ENCODE measurements at regions not wholly inside any gene's neighbourhood (a gene's known extent, or its start where the extent isn't known, plus 50 kb on each side); places are given as distances from the start of the nearest gene placed in this dataset.

- H3K4me3 Mint-ChIP-seq = no peak overlapping the region
- WGBS (ENCODE audit: insufficient coverage) = no CpG with 5 or more reads among the region's 3 CpGs
Measured at GRCh38 chr1:177443003-177443402, 272.2 kb downstream of the BRINP2 start.

GRCh38 chr1:177442584-177442983 is 271.8 kb downstream of the BRINP2 start:
- intact Hi-C loops (cut with micrococcal nuclease) = no loop called here
- Histone ChIP-seq H3K9ac (ENCODE audit: low read length) (no peak overlapping the region), H3K79me2 (ENCODE audit: control insufficient read depth, insufficient read depth, low read length) (no peaks in the 10 kb centered on the region), H4K20me1 (ENCODE audit: control insufficient read depth, insufficient read depth, low read length, poor library complexity, severe bottlenecking) (no peaks in the 10 kb centered on the region), H3K36me3 (replicated peaks in 1 of 2; ENCODE audit: control extremely low read depth in 1 of 2, control insufficient read depth in 1 of 2, extremely low read depth in 1 of 2, insufficient read depth in 2 of 2, low read length in 1 of 2) (no peaks in the 10 kb centered on the region), H3K27ac (ENCODE audit: low read length in 2 of 2) (no peak overlapping the region), H3K27me3 (replicated peaks in 1 of 4; ENCODE audit: control extremely low read depth in 1 of 4, control insufficient read depth in 3 of 4, insufficient read depth in 4 of 4, low read length in 3 of 4) (no peaks in the 10 kb centered on the region), H3K4me3 (ENCODE audit: control extremely low read depth in 1 of 5, extremely low read depth in 1 of 5, insufficient read depth in 1 of 5, low read depth in 2 of 5, low read length in 4 of 5) (no peak overlapping the region), H3K4me1 (ENCODE audit: control insufficient read depth in 2 of 2, insufficient read depth in 2 of 2, low read length in 2 of 2) (no peaks in the 10 kb centered on the region), H3K9me3 (ENCODE audit: control extremely low read depth in 1 of 3, control insufficient read depth in 2 of 3, insufficient read depth in 1 of 3, low read length in 2 of 3) (peaks cover 0 to 3% (median 0%) of the 10 kb centered on the region in 3 donors), H2AFZ (ENCODE audit: insufficient read depth, low read depth, low read length, poor library complexity, severe bottlenecking) (no peak overlapping the region), H3K4me2 (replicated peaks; ENCODE audit: low read depth, low read length, poor library complexity, severe bottlenecking) (no peak overlapping the region)
- Mint-ChIP-seq H3K4me1 (no peaks in the 10 kb centered on the region), H3K9me3 (ENCODE audit: insufficient read depth) (no peaks in the 10 kb centered on the region), H3K27me3 (no peaks in the 10 kb centered on the region), H3K27ac (no peak overlapping the region), H3K4me3 (no peak overlapping the region)
- ChIA-PET CTCF (no interaction called here), POLR2A (no interaction called here)
- 71% methylated on average over 1 of the region's 6 CpGs for WGBS (ENCODE audit: insufficient coverage)
- DNase-seq (no peak), ATAC-seq (ENCODE audit: low read depth) (no peak)
- no peak for TF ChIP-seq EZH2 (IDR thresholded peaks at IDR 0.05; ENCODE audit: borderline replicate concordance, insufficient read depth, low read depth, low read length, poor library complexity, severe bottlenecking)
- TF ChIP-seq CTCF (IDR thresholded peaks at IDR 0.05) = no peak

More at GRCh38 chr1:177443003-177443402, 272.2 kb downstream of the BRINP2 start:
- Mint-ChIP-seq H3K27me3 (no peaks in the 10 kb centered on the region), H3K4me1 (no peaks in the 10 kb centered on the region), H3K9me3 (ENCODE audit: insufficient read depth) (no peaks in the 10 kb centered on the region), H3K27ac (no peak overlapping the region)
- no peaks in the 10 kb centered on the region for H3K4me1 ChIP-seq (ENCODE audit: control insufficient read depth in 2 of 2, insufficient read depth in 2 of 2, low read length in 2 of 2)
- no peak overlapping the region for H3K27ac ChIP-seq (ENCODE audit: low read length in 2 of 2)
- no peaks in the 10 kb centered on the region for H3K36me3 ChIP-seq (replicated peaks in 1 of 2; ENCODE audit: control extremely low read depth in 1 of 2, control insufficient read depth in 1 of 2, extremely low read depth in 1 of 2, insufficient read depth in 2 of 2, low read length in 1 of 2)
- DNase-seq = no peak
- no peak overlapping the region for H2AFZ ChIP-seq (ENCODE audit: insufficient read depth, low read depth, low read length, poor library complexity, severe bottlenecking)
- CTCF ChIA-PET = no interaction called here
- H4K20me1 ChIP-seq (ENCODE audit: control insufficient read depth, insufficient read depth, low read length, poor library complexity, severe bottlenecking) = no peaks in the 10 kb centered on the region
- intact Hi-C loops (cut with micrococcal nuclease) = no loop called here
- H3K4me3 ChIP-seq (ENCODE audit: control extremely low read depth in 1 of 5, extremely low read depth in 1 of 5, insufficient read depth in 1 of 5, low read depth in 2 of 5, low read length in 4 of 5) = no peak overlapping the region
- no peaks in the 10 kb centered on the region for H3K27me3 ChIP-seq (replicated peaks in 1 of 4; ENCODE audit: control extremely low read depth in 1 of 4, control insufficient read depth in 3 of 4, insufficient read depth in 4 of 4, low read length in 3 of 4)
- no peak overlapping the region for H3K9ac ChIP-seq (ENCODE audit: low read length)
- no peak for ATAC-seq (ENCODE audit: low read depth)
- no peak overlapping the region for H3K4me2 ChIP-seq (replicated peaks; ENCODE audit: low read depth, low read length, poor library complexity, severe bottlenecking)
- no peaks in the 10 kb centered on the region for H3K79me2 ChIP-seq (ENCODE audit: control insufficient read depth, insufficient read depth, low read length)
- H3K9me3 ChIP-seq (ENCODE audit: control extremely low read depth in 1 of 3, control insufficient read depth in 2 of 3, insufficient read depth in 1 of 3, low read length in 2 of 3) = peaks cover 0 to 3% (median 0%) of the 10 kb centered on the region in 3 donors
- POLR2A ChIA-PET = no interaction called here
- TF ChIP-seq CTCF (IDR thresholded peaks at IDR 0.05) (no peak), EZH2 (IDR thresholded peaks at IDR 0.05; ENCODE audit: borderline replicate concordance, insufficient read depth, low read depth, low read length, poor library complexity, severe bottlenecking) (no peak)

Measured in B cell (primary cell).